ENCODE measurements at regions not wholly inside any gene's neighbourhood (a gene's known extent, or its start where the extent isn't known, plus 50 kb on each side); places are given as distances from the start of the nearest gene placed in this dataset.

DNA sequence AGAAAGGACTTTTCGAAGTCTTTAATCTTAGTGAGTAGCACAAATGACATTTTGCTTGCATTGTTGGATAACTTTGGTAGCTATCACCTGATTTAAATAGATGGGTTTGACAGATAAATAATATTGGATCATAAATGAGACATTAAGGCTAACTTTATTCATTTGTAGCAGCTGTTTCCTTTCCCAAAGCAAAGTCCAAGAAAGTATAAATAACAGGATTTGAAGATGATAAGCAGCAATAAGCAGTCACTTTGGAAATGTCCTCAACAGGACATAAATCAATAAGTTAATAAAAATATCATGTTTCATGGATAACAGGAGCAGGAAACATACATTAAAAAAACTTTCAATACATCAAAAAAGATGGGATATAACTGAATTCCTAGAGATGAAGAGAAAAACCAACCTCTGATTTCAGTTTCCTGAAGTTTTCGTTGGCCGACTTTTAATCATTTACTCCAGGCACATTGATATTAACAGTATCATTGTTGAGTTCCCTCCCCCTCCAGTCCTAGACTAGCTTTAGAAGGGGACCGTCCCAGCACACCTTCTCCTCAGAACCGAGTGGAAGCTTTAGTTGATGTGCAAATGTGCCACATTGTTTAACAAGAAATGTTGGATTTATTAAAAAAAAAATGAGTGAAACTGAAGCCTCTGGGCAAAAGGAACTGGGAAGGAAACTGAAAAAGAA lies 169.9 kb upstream of the AGA start:
- Histone ChIP-seq H3K27ac (no peak overlapping the region), H3K36me3 (ENCODE audit: insufficient read depth) (no peaks in the 10 kb centered on the region), H3K4me2 (no peak overlapping the region), H4K20me1 (ENCODE audit: insufficient read depth) (no peaks in the 10 kb centered on the region; the same call in 1 of the 2 replicates), H3K27me3 (ENCODE audit: insufficient read depth, low read depth) (no peaks in the 10 kb centered on the region), H3K4me1 (ENCODE audit: low read depth, poor library complexity, severe bottlenecking) (no peaks in the 10 kb centered on the region), H3K4me3 (IDR thresholded peaks at IDR 0.05; ENCODE audit: insufficient read depth, low read depth, low read length) (no peak overlapping the region), H3K9ac (no peak overlapping the region), H3K79me2 (ENCODE audit: insufficient read depth, low read depth) (no peaks in the 10 kb centered on the region), H2AFZ (ENCODE audit: low read depth) (no peak overlapping the region)
- TF ChIP-seq, protein P1, sequence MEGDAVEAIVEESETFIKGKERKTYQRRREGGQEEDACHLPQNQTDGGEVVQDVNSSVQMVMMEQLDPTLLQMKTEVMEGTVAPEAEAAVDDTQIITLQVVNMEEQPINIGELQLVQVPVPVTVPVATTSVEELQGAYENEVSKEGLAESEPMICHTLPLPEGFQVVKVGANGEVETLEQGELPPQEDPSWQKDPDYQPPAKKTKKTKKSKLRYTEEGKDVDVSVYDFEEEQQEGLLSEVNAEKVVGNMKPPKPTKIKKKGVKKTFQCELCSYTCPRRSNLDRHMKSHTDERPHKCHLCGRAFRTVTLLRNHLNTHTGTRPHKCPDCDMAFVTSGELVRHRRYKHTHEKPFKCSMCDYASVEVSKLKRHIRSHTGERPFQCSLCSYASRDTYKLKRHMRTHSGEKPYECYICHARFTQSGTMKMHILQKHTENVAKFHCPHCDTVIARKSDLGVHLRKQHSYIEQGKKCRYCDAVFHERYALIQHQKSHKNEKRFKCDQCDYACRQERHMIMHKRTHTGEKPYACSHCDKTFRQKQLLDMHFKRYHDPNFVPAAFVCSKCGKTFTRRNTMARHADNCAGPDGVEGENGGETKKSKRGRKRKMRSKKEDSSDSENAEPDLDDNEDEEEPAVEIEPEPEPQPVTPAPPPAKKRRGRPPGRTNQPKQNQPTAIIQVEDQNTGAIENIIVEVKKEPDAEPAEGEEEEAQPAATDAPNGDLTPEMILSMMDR (conservative IDR thresholded peaks at IDR 0.05; ENCODE audit: low read depth, low read length): no peak

DNA sequence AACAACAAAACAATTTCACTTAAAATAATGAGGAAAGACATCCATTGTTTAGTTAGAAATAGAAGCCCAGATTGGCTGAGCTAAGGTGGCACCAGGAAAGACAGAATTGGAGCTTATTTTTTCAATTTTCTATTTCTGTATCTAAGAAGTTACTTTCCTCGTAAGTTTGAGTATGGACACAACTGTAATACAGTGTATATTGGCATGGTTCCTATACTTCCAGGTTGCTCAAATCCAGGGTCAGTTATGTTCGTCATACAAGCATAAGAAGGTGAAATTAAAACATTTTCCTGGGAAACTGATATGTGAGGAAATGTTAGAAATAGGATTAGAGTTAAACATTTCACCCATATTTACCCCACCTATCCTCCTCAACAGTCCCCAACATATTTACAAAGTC lies 170.4 kb upstream of the AGA start:
- no peak overlapping the region for H3K27ac ChIP-seq
- H3K27me3 ChIP-seq (ENCODE audit: insufficient read depth, low read depth): no peaks in the 10 kb centered on the region
- no peak overlapping the region for H3K9ac ChIP-seq
- H3K79me2 ChIP-seq (ENCODE audit: insufficient read depth, low read depth): no peaks in the 10 kb centered on the region
- TF ChIP-seq, protein P1 (conservative IDR thresholded peaks at IDR 0.05; ENCODE audit: low read depth, low read length): no peak
- no peaks in the 10 kb centered on the region for H3K4me1 ChIP-seq (ENCODE audit: low read depth, poor library complexity, severe bottlenecking)
- H3K4me3 ChIP-seq (IDR thresholded peaks at IDR 0.05; ENCODE audit: insufficient read depth, low read depth, low read length): no peak overlapping the region
- H3K4me2 ChIP-seq: no peak overlapping the region
- no peaks in the 10 kb centered on the region; the same call in 1 of the 2 replicates for H4K20me1 ChIP-seq (ENCODE audit: insufficient read depth)
- H2AFZ ChIP-seq (ENCODE audit: low read depth): no peak overlapping the region
- no peaks in the 10 kb centered on the region for H3K36me3 ChIP-seq (ENCODE audit: insufficient read depth)

DNA sequence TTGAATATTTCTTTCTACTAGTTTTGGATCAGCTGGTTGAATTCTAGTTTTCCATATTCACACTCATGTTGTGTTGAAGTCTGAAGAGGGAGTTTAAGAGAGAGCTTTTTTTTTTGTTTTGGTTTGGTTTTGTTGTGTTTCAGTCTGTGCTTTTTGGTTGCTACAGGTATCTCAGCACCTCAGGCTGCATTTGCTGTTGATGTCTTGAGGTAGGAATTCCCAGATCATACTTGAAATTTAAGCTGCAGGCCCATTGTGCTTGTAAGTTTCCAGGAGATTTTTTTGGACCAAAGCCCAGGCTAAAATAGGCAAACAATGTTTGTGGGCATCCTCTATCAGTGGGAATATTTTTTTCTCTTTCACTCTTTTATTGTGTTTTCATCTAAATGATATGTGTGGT lies 190.2 kb upstream of the AGA start:
- Histone ChIP-seq H3K27me3 (ENCODE audit: insufficient read depth, low read depth) (no peaks in the 10 kb centered on the region), H3K4me1 (ENCODE audit: low read depth, poor library complexity, severe bottlenecking) (no peaks in the 10 kb centered on the region), H3K4me2 (no peak overlapping the region), H4K20me1 (ENCODE audit: insufficient read depth) (no peaks in the 10 kb centered on the region), H2AFZ (ENCODE audit: low read depth) (no peak overlapping the region), H3K9ac (no peak overlapping the region), H3K79me2 (ENCODE audit: insufficient read depth, low read depth) (no peaks in the 10 kb centered on the region), H3K27ac (no peak overlapping the region), H3K4me3 (IDR thresholded peaks at IDR 0.05; ENCODE audit: insufficient read depth, low read depth, low read length) (no peak overlapping the region), H3K36me3 (ENCODE audit: insufficient read depth) (no peaks in the 10 kb centered on the region)
- TF ChIP-seq, protein P1 (conservative IDR thresholded peaks at IDR 0.05; ENCODE audit: low read depth, low read length): no peak

DNA sequence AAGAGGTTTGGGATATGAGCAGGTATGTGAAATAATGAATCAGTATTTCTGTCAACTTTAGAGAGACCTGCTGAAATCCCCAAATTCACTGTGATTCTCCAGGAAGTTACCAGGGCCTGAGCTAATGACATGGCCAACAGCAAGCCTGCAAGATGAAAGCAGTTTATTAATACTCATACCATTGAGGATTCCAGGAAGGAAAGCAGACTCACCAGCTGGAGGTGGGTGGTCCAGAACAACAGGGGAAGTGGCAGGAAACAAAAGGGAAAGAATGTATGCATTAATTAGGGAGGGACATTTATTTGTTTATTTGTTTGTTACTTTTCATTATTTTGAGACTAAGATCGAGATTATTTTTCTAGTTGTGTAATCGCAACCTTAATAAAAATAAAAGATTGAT lies 196.6 kb upstream of the AGA start:
- Histone ChIP-seq H3K4me2 (no peak overlapping the region), H3K4me1 (ENCODE audit: low read depth, poor library complexity, severe bottlenecking) (no peaks in the 10 kb centered on the region), H3K4me3 (IDR thresholded peaks at IDR 0.05; ENCODE audit: insufficient read depth, low read depth, low read length) (no peak overlapping the region), H3K36me3 (ENCODE audit: insufficient read depth) (no peaks in the 10 kb centered on the region), H2AFZ (ENCODE audit: low read depth) (no peak overlapping the region), H3K79me2 (ENCODE audit: insufficient read depth, low read depth) (no peaks in the 10 kb centered on the region), H3K27ac (no peak overlapping the region), H3K27me3 (ENCODE audit: insufficient read depth, low read depth) (no peaks in the 10 kb centered on the region), H3K9ac (no peak overlapping the region), H4K20me1 (ENCODE audit: insufficient read depth) (no peaks in the 10 kb centered on the region)
- TF ChIP-seq, protein P1 (conservative IDR thresholded peaks at IDR 0.05; ENCODE audit: low read depth, low read length): no peak

Measured in KMS-11 (cell line).